GM18858 (cell line): ENCODE measurements at regions not wholly inside any gene's neighbourhood (a gene's known extent, or its start where the extent isn't known, plus 50 kb on each side); places are given as distances from the start of the nearest gene placed in this dataset.
"Not testable (repeated sequence)": the region's sequence is repeated elsewhere in the genome, so short reads cannot be mapped to it uniquely, and the experiment has no call there.

Experiments used
- ATAC-seq: cut with Tn5 transposase; IDR thresholded peaks from one replicate; pipeline ENCODE4 v1.9.1; 2021; ENCODE audit not compliant: unreplicated experiment

- no peak for ATAC-seq
These were observed 365.3 kb upstream of the CLINT1 start for GRCh38 chr5:158224253-158224652.

- no peak for ATAC-seq
These were observed 364.2 kb upstream of the CLINT1 start for GRCh38 chr5:158223054-158223600.

GRCh38 chr5:158212917-158213316 lies 354.0 kb upstream of the CLINT1 start:
- ATAC-seq: no peak

- no peak for ATAC-seq
These were observed 353.3 kb upstream of the CLINT1 start for GRCh38 chr5:158212237-158212636.

GRCh38 chr5:158209219-158209908 lies 350.4 kb upstream of the CLINT1 start:
- no peak for ATAC-seq

GRCh38 chr5:158207733-158208132 lies 348.8 kb upstream of the CLINT1 start:
- no peak for ATAC-seq

GRCh38 chr5:158205992-158206391 lies 347.0 kb upstream of the CLINT1 start:
- ATAC-seq: no peak

- no peak for ATAC-seq
These were observed 344.3 kb upstream of the CLINT1 start for GRCh38 chr5:158203261-158203660.

GRCh38 chr5:158202801-158203200 lies 343.9 kb upstream of the CLINT1 start:
- no peak for ATAC-seq

- no peak for ATAC-seq
These were observed 341.7 kb upstream of the CLINT1 start for GRCh38 chr5:158200619-158201018.

GRCh38 chr5:158198636-158199035 lies 339.7 kb upstream of the CLINT1 start:
- ATAC-seq: peak; percentile 94

GRCh38 chr5:158195416-158196210 lies 336.7 kb upstream of the CLINT1 start:
- ATAC-seq: no peak

GRCh38 chr5:158194561-158194976 lies 335.6 kb upstream of the CLINT1 start:
- no peak for ATAC-seq

- ATAC-seq: not testable (repeated sequence)
These were observed 334.4 kb upstream of the CLINT1 start for GRCh38 chr5:158193395-158193794.

GRCh38 chr5:158180407-158180806 lies 321.5 kb upstream of the CLINT1 start:
- no peak for ATAC-seq

GRCh38 chr5:158179271-158179670 lies 320.3 kb upstream of the CLINT1 start:
- ATAC-seq: no peak

- no peak for ATAC-seq
These were observed 319.6 kb upstream of the CLINT1 start for GRCh38 chr5:158178535-158178934.

GRCh38 chr5:158177146-158177545 lies 318.2 kb upstream of the CLINT1 start:
- no peak for ATAC-seq

GRCh38 chr5:158175934-158176481 lies 317.1 kb upstream of the CLINT1 start:
- no peak for ATAC-seq

- no peak for ATAC-seq
These were observed 316.2 kb upstream of the CLINT1 start for GRCh38 chr5:158174918-158175851.

GRCh38 chr5:158174026-158174425 lies 315.1 kb upstream of the CLINT1 start:
- ATAC-seq: no peak
